ENCODE measurements at regions not wholly inside any gene's neighbourhood (a gene's known extent, or its start where the extent isn't known, plus 50 kb on each side); places are given as distances from the start of the nearest gene placed in this dataset.

GRCh38 chr9:118618849-118619248 lies 750.4 kb downstream of the BRINP1 start (continued):
- TF ChIP-seq MYBL2 (CRISPR knock-in tag; IDR thresholded peaks at IDR 0.05) = no peak

GRCh38 chr9:118624608-118625007 lies 744.6 kb downstream of the BRINP1 start:
- DNase-seq (ENCODE audit: low spot score) (no peak), ATAC-seq (no peak)
- Mint-ChIP-seq H3K4me3 (no peak overlapping the region), H3K36me3 (no peaks in the 10 kb centered on the region), H3K9me3 (peaks cover 7% of the 10 kb centered on the region; the same call in 1 of the 2 replicates), H3K4me1 (no peaks in the 10 kb centered on the region), H3K27ac (no peak overlapping the region), H3K27me3 (ENCODE audit: low read depth) (no peaks in the 10 kb centered on the region)
- no peak for TF ChIP-seq SP1 (CRISPR knock-in tag; conservative IDR thresholded peaks at IDR 0.05)
- TF ChIP-seq ZNF671 (CRISPR knock-in tag; IDR thresholded peaks at IDR 0.05) = no peak
- TF ChIP-seq IRF1 (CRISPR knock-in tag; IDR thresholded peaks at IDR 0.05) = no peak
- TF ChIP-seq E2F5 (CRISPR knock-in tag; IDR thresholded peaks at IDR 0.05) = no peak
- TF ChIP-seq MXD4 (CRISPR knock-in tag; IDR thresholded peaks at IDR 0.05; ENCODE audit: borderline replicate concordance) = no peak
- no peak for TF ChIP-seq ESRRA (CRISPR knock-in tag; IDR thresholded peaks at IDR 0.05; ENCODE audit: borderline replicate concordance)
- no peak for TF ChIP-seq ZNF121 (CRISPR knock-in tag; IDR thresholded peaks at IDR 0.05)
- no peak for TF ChIP-seq ARID4B (CRISPR knock-in tag; IDR thresholded peaks at IDR 0.05; ENCODE audit: borderline replicate concordance)
- no peak for TF ChIP-seq ATF6 (CRISPR knock-in tag; IDR thresholded peaks at IDR 0.05)
- TF ChIP-seq CDX4 (CRISPR knock-in tag; IDR thresholded peaks at IDR 0.05; ENCODE audit: borderline replicate concordance) = no peak
- no peak for TF ChIP-seq TCF7 (CRISPR knock-in tag; IDR thresholded peaks at IDR 0.05; ENCODE audit: low read depth)
- ChIA-PET CTCF (no interaction called here), POLR2A (no interaction called here)

GRCh38 chr9:118630079-118630478 lies 739.2 kb downstream of the BRINP1 start:
- Mint-ChIP-seq H3K27ac (no peak overlapping the region), H3K4me1 (no peaks in the 10 kb centered on the region), H3K9me3 (peaks cover 33% of the 10 kb centered on the region), H3K27me3 (ENCODE audit: low read depth) (0 out of 2 replicates have a peak, but pooled peaks cover 3% of the 10 kb centered on the region), H3K4me3 (no peak overlapping the region), H3K36me3 (peaks cover 7% of the 10 kb centered on the region)
- DNase-seq (ENCODE audit: low spot score) (no peak), ATAC-seq (no peak)
- ChIA-PET POLR2A (no interaction called here), CTCF (no interaction called here)
- TF ChIP-seq USF2 (CRISPR knock-in tag; IDR thresholded peaks at IDR 0.05) = no peak
- no peak for TF ChIP-seq NR1H2 (CRISPR knock-in tag; IDR thresholded peaks at IDR 0.05)
- no peak for TF ChIP-seq ZNF281 (CRISPR knock-in tag; IDR thresholded peaks at IDR 0.05)
- no peak for TF ChIP-seq E2F5 (CRISPR knock-in tag; IDR thresholded peaks at IDR 0.05)
- TF ChIP-seq FOXP1 (CRISPR knock-in tag; IDR thresholded peaks at IDR 0.05; ENCODE audit: borderline replicate concordance) = no peak
- TF ChIP-seq SOX15 (CRISPR knock-in tag; IDR thresholded peaks at IDR 0.05) = no peak

Measured in WTC11 (cell line).